HG03097 (cell line): ENCODE measurements at regions not wholly inside any gene's neighbourhood (a gene's known extent, or its start where the extent isn't known, plus 50 kb on each side); places are given as distances from the start of the nearest gene placed in this dataset.

Source experiments
- ATAC-seq: cut with Tn5 transposase; IDR thresholded peaks from one replicate; pipeline ENCODE4 v1.9.1; 2021; ENCODE audit not compliant: unreplicated experiment, low FRiP score

DNA sequence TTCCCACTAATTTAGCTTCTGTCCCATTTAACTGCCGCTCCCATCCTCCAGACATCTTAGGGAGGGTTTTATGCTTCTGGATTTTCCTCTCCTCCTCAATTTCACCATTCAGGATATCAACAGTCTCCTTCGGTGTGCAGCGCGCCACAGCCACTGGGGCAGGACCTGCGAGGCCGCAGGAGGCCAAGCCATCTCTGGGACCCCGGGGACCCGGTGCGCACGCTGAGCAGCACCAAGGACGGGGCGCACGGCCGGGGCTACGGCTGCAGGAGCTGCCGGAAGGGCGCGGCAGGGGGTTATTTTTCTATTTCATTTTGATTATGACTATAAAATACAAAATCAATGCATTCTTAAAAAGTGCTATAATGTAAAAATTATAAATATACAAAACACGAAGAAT is 1238.4 kb upstream of the NCAM2 start:
- no peak for ATAC-seq

DNA sequence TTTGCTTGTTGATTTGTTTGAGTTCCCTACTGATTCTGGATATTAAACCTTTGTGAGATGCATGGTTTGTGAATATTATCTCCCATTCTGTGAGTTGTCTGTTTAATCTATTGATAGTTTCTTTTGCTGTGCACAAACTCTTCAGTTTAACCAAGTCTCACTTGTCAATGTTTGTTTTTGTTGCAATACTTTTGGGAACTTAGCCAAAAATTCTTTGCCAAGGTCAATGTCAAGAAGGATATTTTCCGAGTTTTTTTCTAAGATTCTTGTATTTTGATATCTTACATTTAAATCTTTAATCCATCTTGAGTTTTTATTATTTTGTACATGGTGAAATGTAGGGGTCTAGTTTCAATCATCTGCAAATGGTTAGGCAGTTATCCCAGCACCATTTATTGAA is 1230.7 kb upstream of the NCAM2 start:
- no peak for ATAC-seq

- no peak for ATAC-seq
Measured at GRCh38 chr21:19771881-19772280, 1226.3 kb upstream of the NCAM2 start.

- no peak for ATAC-seq
Measured at GRCh38 chr21:19776076-19776475, 1222.1 kb upstream of the NCAM2 start.

DNA sequence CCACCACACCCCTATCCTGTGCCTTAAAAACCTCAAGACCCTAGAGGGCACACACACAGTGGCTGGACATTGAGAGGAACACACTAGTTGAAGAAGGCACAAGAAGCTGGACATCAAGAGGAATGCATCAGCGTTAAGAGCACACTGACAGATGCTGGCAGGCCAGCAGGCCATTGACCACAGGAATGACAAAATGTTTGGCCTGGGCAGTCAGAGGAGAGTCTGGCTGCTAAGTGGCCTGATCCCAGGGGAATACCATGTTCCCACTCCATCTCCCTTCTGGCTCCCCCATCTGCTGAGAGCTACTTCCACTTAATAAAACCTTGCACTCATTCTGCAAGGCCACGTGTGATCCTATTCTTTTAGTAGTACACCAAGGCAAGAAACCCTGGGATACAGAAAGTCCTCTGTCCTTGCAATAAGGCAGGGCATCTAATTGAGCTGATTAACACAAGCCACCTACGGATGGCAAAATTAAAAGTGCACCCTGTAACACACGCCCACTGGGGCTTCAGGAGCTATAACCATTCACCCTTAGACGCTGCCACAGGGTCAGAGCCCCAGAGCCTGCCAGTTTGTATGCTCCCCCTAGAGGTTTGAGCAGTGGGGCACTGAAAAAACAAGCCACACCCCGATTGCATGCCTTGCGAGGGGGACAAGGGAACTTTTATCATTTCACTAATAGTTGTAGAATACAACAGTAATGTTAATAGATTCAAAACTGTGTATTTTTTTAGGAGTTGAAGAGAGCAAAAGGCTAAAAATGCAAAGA is 1216.1 kb upstream of the NCAM2 start:
- ATAC-seq: no peak

- no peak for ATAC-seq
Measured at GRCh38 chr21:19785941-19786340, 1212.3 kb upstream of the NCAM2 start.

DNA sequence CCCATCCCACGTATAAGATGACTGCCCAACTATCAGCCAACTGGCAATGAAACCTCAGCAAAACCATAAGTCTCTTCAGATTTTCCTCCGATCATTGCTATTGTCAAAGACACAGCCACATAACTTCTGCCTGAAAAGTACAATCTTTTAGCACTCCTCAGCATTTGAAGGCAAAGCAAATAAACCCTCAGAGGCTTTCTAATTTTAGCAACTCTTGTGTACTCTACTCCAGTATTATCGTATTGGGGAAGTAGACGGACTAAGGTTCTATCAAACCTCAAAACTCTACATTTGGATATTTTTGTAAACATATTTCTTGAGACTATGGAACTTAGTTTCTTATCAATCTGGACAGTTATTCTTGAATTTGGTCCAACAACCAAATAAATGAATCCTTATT is 1206.2 kb upstream of the NCAM2 start:
- ATAC-seq: no peak

DNA sequence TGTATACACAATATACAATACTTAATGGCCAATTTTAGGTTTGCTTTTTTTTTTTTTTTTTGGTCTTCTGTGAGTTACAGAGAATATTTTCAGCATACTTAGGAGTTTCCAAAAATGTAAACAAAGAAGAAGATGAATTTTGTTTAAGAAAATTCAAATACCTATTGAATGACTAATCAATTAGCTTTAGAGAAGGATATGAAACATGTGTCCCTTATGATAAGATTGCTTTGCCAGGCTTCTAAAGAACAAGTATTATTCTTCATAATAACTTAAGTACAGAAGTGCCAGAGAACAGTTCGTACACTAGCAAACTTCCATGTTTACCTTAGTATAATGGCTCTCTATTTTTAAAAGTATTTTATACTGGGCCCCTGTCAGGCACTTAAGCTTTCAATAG is 1191.0 kb upstream of the NCAM2 start:
- ATAC-seq: no peak

- ATAC-seq: no peak
Measured at GRCh38 chr21:19810779-19811178, 1187.4 kb upstream of the NCAM2 start.

GRCh38 chr21:19830446-19830845 is 1167.8 kb upstream of the NCAM2 start:
- no peak for ATAC-seq

GRCh38 chr21:19832551-19832950 is 1165.7 kb upstream of the NCAM2 start:
- ATAC-seq: no peak

- ATAC-seq: no peak
Measured at GRCh38 chr21:19833082-19833481, 1165.1 kb upstream of the NCAM2 start.

GRCh38 chr21:19842601-19843000 is 1155.6 kb upstream of the NCAM2 start:
- ATAC-seq: no peak

DNA sequence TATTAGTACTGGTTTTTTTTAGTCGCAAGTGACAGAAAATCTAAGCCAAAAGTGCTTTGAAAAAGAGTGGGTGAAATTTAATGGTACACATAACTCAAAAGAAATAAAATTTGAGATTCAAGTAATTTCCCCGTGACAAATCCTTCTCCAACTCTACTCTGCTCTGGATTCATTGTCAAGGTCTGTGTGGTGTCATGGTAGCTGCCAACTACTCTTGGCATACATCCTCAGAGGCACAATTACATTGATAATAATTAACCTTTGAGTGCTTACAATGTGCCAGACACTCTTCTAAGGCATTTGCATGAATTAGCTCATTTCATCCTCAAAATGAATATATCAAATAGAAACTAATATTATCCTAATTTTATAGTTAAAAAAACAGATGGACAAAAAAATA is 1153.9 kb upstream of the NCAM2 start:
- ATAC-seq: no peak

DNA sequence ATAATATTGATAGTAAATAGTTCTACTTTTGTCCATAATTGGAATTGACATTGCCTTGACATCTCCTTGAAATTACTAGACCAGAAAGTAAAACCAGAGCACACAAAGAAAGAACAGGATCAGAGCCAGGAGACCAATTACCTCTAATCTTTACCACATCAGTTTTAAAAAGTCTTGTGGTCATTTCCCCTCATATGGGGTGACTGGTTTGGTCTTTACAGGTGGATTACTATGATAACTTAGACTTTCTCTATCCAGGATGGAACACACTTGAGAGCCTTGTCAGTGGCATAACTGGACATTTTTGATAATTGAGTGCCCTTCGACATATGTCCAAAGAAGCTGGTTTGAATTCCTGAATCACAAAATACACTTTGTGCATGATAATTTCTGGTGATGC is 1148.1 kb upstream of the NCAM2 start:
- no peak for ATAC-seq

GRCh38 chr21:19853061-19853460 is 1145.1 kb upstream of the NCAM2 start:
- ATAC-seq: no peak

DNA sequence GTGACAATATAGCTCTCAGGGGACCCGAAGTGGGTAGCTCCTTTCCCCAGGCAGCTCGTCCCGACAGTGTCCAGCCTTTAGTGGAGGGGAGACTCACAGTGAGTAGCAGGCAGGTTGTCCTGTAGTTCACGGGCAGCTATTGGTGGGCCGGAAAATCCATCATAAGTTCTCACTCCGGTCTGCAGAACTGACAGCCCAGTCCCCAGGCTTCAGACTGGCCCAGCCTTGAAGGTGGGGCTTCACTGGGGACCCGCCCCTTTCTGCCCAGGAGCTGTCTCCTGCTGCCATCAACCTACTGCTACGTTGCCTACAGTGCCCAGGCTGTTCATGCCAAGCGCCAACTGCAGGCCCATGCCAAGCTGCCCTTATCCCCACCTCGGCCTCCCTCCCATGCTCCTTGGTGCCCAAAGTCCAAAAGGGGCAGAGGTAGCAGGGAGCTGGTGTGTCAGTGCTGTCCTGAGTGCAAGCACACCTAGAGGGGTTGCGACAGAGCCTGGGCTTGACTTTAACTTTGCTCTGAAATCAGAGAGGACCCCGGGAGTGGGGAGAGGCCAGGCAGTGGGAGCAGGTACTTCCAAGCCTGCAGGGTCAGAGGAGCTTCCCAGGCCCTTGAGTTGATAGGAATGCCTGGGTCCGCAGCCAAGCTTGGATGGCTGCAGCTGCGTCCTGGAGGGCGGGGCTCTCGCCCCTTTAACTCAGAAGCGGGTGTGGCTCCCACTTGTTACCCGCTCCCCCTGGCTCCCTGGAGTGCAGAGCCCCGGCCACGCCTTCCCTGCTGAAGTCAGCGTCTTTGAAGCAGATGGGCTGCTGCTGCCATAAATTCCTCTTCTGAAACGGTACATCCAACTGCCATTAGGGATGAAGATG is 1144.3 kb upstream of the NCAM2 start:
- ATAC-seq: no peak

DNA sequence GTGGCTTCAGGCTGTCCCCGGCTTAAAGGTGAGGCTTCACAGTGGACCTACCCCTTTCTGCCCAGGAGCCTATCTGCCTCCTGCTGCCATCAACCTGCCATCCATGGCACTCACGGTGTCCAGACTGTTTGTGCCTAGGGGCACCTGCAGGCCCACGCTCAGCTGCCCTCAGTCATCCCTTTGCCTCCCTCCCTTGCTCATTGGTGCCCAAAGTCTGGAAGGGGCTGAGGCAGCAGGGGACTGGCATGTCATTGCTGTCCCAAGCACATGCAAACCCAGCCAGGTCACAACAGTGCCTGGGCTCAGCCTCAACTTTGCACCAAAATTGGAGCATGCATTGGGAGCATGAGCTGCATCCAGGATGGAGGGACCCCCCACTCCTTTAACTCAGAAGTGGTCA is 1142.7 kb upstream of the NCAM2 start:
- ATAC-seq: no peak

GRCh38 chr21:19864476-19864875 is 1133.7 kb upstream of the NCAM2 start:
- ATAC-seq: no peak

- no peak for ATAC-seq
Measured at GRCh38 chr21:19870682-19871081, 1127.5 kb upstream of the NCAM2 start.

- ATAC-seq: no peak
Measured at GRCh38 chr21:19874521-19874920, 1123.7 kb upstream of the NCAM2 start.

DNA sequence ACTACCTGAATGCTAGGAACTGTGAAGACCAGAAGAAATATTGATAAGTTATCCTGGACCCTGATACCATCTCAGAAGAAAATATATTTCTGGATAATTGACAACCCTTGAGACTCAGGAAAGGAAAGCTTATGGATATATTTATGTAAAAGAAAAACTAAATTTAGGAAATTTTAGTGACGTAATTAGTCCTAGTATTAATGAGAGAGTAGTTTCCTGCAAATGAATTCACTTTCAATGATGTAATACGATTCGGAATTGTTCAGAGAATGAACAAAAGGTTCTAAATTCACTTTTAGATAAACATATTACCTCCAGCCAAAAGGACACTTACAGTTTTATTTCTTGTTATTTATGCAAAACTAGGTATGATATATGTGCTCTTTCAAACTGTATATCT is 1120.1 kb upstream of the NCAM2 start:
- no peak for ATAC-seq
